HUES48 (cell line): ENCODE measurements at regions not wholly inside any gene's neighbourhood (a gene's known extent, or its start where the extent isn't known, plus 50 kb on each side); places are given as distances from the start of the nearest gene placed in this dataset.
A peak's percentile ranks its signal among the peaks of the same experiment; 100 is the strongest.

ENCODE experiments used
- H3K27ac ChIP-seq: one replicate; pipeline ENCODE4 v1.7.0; 2013; ENCODE audit warnings: low read depth, low read length, inconsistent platforms
- H3K27me3 ChIP-seq: 2 replicates; pipeline ENCODE4 v1.6.1; 2013; ENCODE audit warnings: mild to moderate bottlenecking, low read length; ENCODE audit not compliant: control insufficient read depth, insufficient read depth
- H3K36me3 ChIP-seq: 2 replicates; pipeline ENCODE4 v1.6.1; 2013; ENCODE audit warnings: low read length; ENCODE audit not compliant: control insufficient read depth, insufficient read depth
- H3K4me1 ChIP-seq: 2 replicates; pipeline ENCODE4 v1.6.1; 2013; ENCODE audit warnings: mild to moderate bottlenecking, low read length; ENCODE audit not compliant: control insufficient read depth, insufficient read depth
- H3K4me3 ChIP-seq: 2 replicates; pipeline ENCODE4 v1.5.1; 2013; ENCODE audit warnings: mild to moderate bottlenecking, low read depth, low read length
- H3K9ac ChIP-seq: 2 replicates; pipeline ENCODE4 v1.6.1; 2013; ENCODE audit warnings: mild to moderate bottlenecking, low read depth, low read length, moderate library complexity
- H3K9me3 ChIP-seq: 2 replicates; pipeline ENCODE4 v1.6.1; 2013; ENCODE audit warnings: low read length; ENCODE audit not compliant: control insufficient read depth, insufficient read depth

- Histone ChIP-seq H3K36me3 (no peaks in the 10 kb centered on the region), H3K9me3 (no peaks in the 10 kb centered on the region), H3K27ac (no peak overlapping the region), H3K9ac (no peak overlapping the region), H3K4me1 (0 out of 2 replicates have a peak, but pooled peaks cover 3% of the 10 kb centered on the region), H3K4me3 (no peak overlapping the region), H3K27me3 (no peaks in the 10 kb centered on the region)
Measured at GRCh38 chr6:26307850-26308249, 57.1 kb upstream of the BTN3A2 start.

GRCh38 chr6:26309731-26310142 lies 55.3 kb upstream of the BTN3A2 start:
- 0 out of 2 replicates have a peak, but pooled peaks cover 3% of the 10 kb centered on the region for H3K4me1 ChIP-seq
- H3K4me3 ChIP-seq, result no peak overlapping the region
- no peak overlapping the region for H3K9ac ChIP-seq
- H3K9me3 ChIP-seq, result no peaks in the 10 kb centered on the region
- no peaks in the 10 kb centered on the region for H3K36me3 ChIP-seq
- no peak overlapping the region for H3K27ac ChIP-seq
- H3K27me3 ChIP-seq, result no peaks in the 10 kb centered on the region

GRCh38 chr6:26311012-26311384 lies 54.0 kb upstream of the BTN3A2 start:
- Histone ChIP-seq H3K4me3 (peak overlapping the region; percentile 98), H3K9ac (no peak overlapping the region), H3K9me3 (no peaks in the 10 kb centered on the region), H3K36me3 (no peaks in the 10 kb centered on the region), H3K27ac (no peak overlapping the region), H3K4me1 (no peaks in the 10 kb centered on the region), H3K27me3 (no peaks in the 10 kb centered on the region)

GRCh38 chr6:26311385-26312095 lies 53.5 kb upstream of the BTN3A2 start:
- Histone ChIP-seq H3K4me1 (no peaks in the 10 kb centered on the region), H3K36me3 (no peaks in the 10 kb centered on the region), H3K4me3 (peak overlapping the region; percentile 98), H3K9ac (no peak overlapping the region), H3K27me3 (no peaks in the 10 kb centered on the region), H3K27ac (peak overlapping the region; percentile 26), H3K9me3 (no peaks in the 10 kb centered on the region)

- no peaks in the 10 kb centered on the region for H3K27me3 ChIP-seq
- peak overlapping the region; percentile 98 for H3K4me3 ChIP-seq
- no peaks in the 10 kb centered on the region for H3K4me1 ChIP-seq
- no peaks in the 10 kb centered on the region for H3K9me3 ChIP-seq
- peak overlapping the region; percentile 26 for H3K27ac ChIP-seq
- H3K9ac ChIP-seq, result no peak overlapping the region
- H3K36me3 ChIP-seq, result no peaks in the 10 kb centered on the region
Measured at GRCh38 chr6:26312096-26312463, 52.9 kb upstream of the BTN3A2 start.

GRCh38 chr6:26312501-26313397 lies 52.2 kb upstream of the BTN3A2 start:
- Histone ChIP-seq H3K4me3 (peak overlapping the region; percentile 98), H3K36me3 (no peaks in the 10 kb centered on the region), H3K9ac (no peak overlapping the region), H3K27ac (peak overlapping the region; percentile 64), H3K27me3 (no peaks in the 10 kb centered on the region), H3K9me3 (no peaks in the 10 kb centered on the region), H3K4me1 (no peaks in the 10 kb centered on the region)
